ENCODE measurements at regions not wholly inside any gene's neighbourhood (a gene's known extent, or its start where the extent isn't known, plus 50 kb on each side); places are given as distances from the start of the nearest gene placed in this dataset.
"Not testable (repeated sequence)": the region's sequence is repeated elsewhere in the genome, so short reads cannot be mapped to it uniquely, and the experiment has no call there.

GRCh38 chr17:5753421-5753820 lies 169.1 kb upstream of the NLRP1 start:
- DNase-seq = no peak

GRCh38 chr17:5757314-5757907 lies 173.1 kb upstream of the NLRP1 start:
- no peak for DNase-seq

- DNase-seq = no peak
These were observed 174.3 kb upstream of the NLRP1 start for GRCh38 chr17:5758651-5759050.

- DNase-seq = no peak
These were observed 175.2 kb upstream of the NLRP1 start for GRCh38 chr17:5759501-5759925.

- no peak for DNase-seq
These were observed 177.9 kb upstream of the NLRP1 start for GRCh38 chr17:5762191-5762590.

GRCh38 chr17:5763595-5764306 lies 179.4 kb upstream of the NLRP1 start:
- no peak for DNase-seq

- DNase-seq = no peak
These were observed 185.5 kb upstream of the NLRP1 start for GRCh38 chr17:5769593-5770354.

- DNase-seq = no peak
These were observed 186.3 kb upstream of the NLRP1 start for GRCh38 chr17:5770441-5771270.

GRCh38 chr17:5771271-5771577 lies 186.9 kb upstream of the NLRP1 start:
- DNase-seq = not testable (repeated sequence)

- DNase-seq = not testable (repeated sequence)
These were observed 187.7 kb upstream of the NLRP1 start for GRCh38 chr17:5772017-5772416.

- DNase-seq = no peak
These were observed 188.4 kb upstream of the NLRP1 start for GRCh38 chr17:5772720-5773119.

- no peak for DNase-seq
These were observed 189.6 kb upstream of the NLRP1 start for GRCh38 chr17:5773816-5774360.

GRCh38 chr17:5775098-5775497 lies 190.8 kb upstream of the NLRP1 start:
- no peak for DNase-seq

GRCh38 chr17:5780476-5780875 lies 196.2 kb upstream of the NLRP1 start:
- DNase-seq = no peak

- no peak for DNase-seq
These were observed 197.1 kb upstream of the NLRP1 start for GRCh38 chr17:5781236-5781927.

GRCh38 chr17:5783269-5783668 lies 199.0 kb upstream of the NLRP1 start:
- DNase-seq = no peak

GRCh38 chr17:5783851-5784250 lies 199.5 kb upstream of the NLRP1 start:
- no peak for DNase-seq

- no peak for DNase-seq
These were observed 200.5 kb upstream of the NLRP1 start for GRCh38 chr17:5784791-5785190.

- no peak for DNase-seq
These were observed 201.0 kb upstream of the NLRP1 start for GRCh38 chr17:5785338-5785737.

- DNase-seq = no peak
These were observed 201.7 kb upstream of the NLRP1 start for GRCh38 chr17:5785867-5786509.

GRCh38 chr17:5786510-5786875 lies 202.2 kb upstream of the NLRP1 start:
- DNase-seq = no peak
